GM18868 (cell line): ENCODE measurements at regions not wholly inside any gene's neighbourhood (a gene's known extent, or its start where the extent isn't known, plus 50 kb on each side); places are given as distances from the start of the nearest gene placed in this dataset.

Source experiments
- ATAC-seq: cut with Tn5 transposase; IDR thresholded peaks from one replicate; pipeline ENCODE4 v1.9.1; 2021; ENCODE audit warnings: mild to moderate bottlenecking, moderate library complexity; ENCODE audit not compliant: unreplicated experiment

- ATAC-seq: no peak
These were observed 332.4 kb downstream of the MSX2 start for GRCh38 chr5:175056831-175057230.

GRCh38 chr5:175054243-175054642, 329.9 kb downstream of the MSX2 start:
- no peak for ATAC-seq

GRCh38 chr5:175052351-175052750, 328.0 kb downstream of the MSX2 start:
- no peak for ATAC-seq

- no peak for ATAC-seq
These were observed 322.7 kb downstream of the MSX2 start for GRCh38 chr5:175047048-175047447.

GRCh38 chr5:175045820-175046219, 321.4 kb downstream of the MSX2 start:
- ATAC-seq: no peak

- no peak for ATAC-seq
These were observed 313.4 kb downstream of the MSX2 start for GRCh38 chr5:175037820-175038219.

GRCh38 chr5:175035882-175036533, 311.6 kb downstream of the MSX2 start:
- no peak for ATAC-seq

GRCh38 chr5:175034924-175035323, 310.5 kb downstream of the MSX2 start:
- no peak for ATAC-seq

- no peak for ATAC-seq
These were observed 308.4 kb downstream of the MSX2 start for GRCh38 chr5:175032741-175033151.

- no peak for ATAC-seq
These were observed 307.6 kb downstream of the MSX2 start for GRCh38 chr5:175032013-175032412.

- ATAC-seq: no peak
These were observed 303.0 kb downstream of the MSX2 start for GRCh38 chr5:175027390-175027789.

GRCh38 chr5:175025077-175025476, 300.7 kb downstream of the MSX2 start:
- ATAC-seq: no peak

- no peak for ATAC-seq
These were observed 297.7 kb downstream of the MSX2 start for GRCh38 chr5:175021841-175022625.

GRCh38 chr5:175021321-175021720, 296.9 kb downstream of the MSX2 start:
- ATAC-seq: no peak

- no peak for ATAC-seq
These were observed 290.8 kb downstream of the MSX2 start for GRCh38 chr5:175015028-175015685.

- ATAC-seq: no peak
These were observed 288.9 kb downstream of the MSX2 start for GRCh38 chr5:175013251-175013650.

- no peak for ATAC-seq
These were observed 287.9 kb downstream of the MSX2 start for GRCh38 chr5:175012267-175012666.

- no peak for ATAC-seq
These were observed 279.1 kb downstream of the MSX2 start for GRCh38 chr5:175003531-175003930.

- ATAC-seq: no peak
These were observed 277.7 kb downstream of the MSX2 start for GRCh38 chr5:175001876-175002645.

- no peak for ATAC-seq
These were observed 276.9 kb downstream of the MSX2 start for GRCh38 chr5:175001311-175001710.

- ATAC-seq: no peak
These were observed 275.2 kb downstream of the MSX2 start for GRCh38 chr5:174999581-174999980.
